ENCODE measurements at regions not wholly inside any gene's neighbourhood (a gene's known extent, or its start where the extent isn't known, plus 50 kb on each side); places are given as distances from the start of the nearest gene placed in this dataset.

DNA sequence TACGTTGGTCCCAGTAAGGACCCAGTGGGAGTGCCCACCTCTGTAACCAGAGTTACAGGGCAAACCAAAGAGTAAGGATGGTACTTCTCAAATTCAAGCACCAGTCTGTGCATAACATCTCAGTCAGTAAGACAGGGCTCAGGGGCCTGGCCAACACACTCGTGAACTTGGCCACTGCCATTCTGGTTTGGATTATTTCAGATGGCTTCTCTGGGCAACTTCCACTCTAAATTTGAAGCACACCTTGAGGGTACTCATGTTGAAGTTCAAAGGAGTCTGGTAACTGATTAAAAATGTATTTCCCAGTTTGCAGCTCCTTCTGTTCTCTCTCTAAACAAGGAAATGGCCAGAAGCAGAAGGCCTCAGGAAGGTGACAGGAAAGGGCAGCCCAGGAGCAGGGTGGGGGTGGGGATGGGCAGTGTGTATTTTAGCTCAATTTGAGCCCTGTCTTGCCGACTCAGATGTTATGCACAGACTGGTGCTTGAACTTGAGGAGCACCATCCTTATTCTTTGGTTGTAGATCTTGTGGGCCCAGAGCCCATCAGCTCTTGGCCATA, 107.3 kb upstream of the GLI3 start:
- Mint-ChIP-seq H3K4me3 (no peak overlapping the region), H3K9me3 (no peaks in the 10 kb centered on the region), H3K27ac (no peak overlapping the region), H3K27me3 (ENCODE audit: low read depth) (no peaks in the 10 kb centered on the region), H3K36me3 (ENCODE audit: insufficient read depth in 1 of 3, low read depth in 3 of 3) (no peaks in the 10 kb centered on the region), H3K4me1 (peaks cover 36 to 45% of the 10 kb centered on the region in 2 experiments)
- no CpG with 5 or more reads among the region's 3 CpGs for WGBS (ENCODE audit: extremely low coverage, insufficient read length, low lambda C conversion rate)
- Histone ChIP-seq H3K4me1 (ENCODE audit: insufficient read depth, low read length) (peaks cover 8% of the 10 kb centered on the region), H2AK5ac (ENCODE audit: insufficient read length, low read length) (no peak overlapping the region), H4K5ac (ENCODE audit: insufficient read length, low read depth, low read length) (no peak overlapping the region), H3K79me2 (ENCODE audit: insufficient read depth, low read length) (no peaks in the 10 kb centered on the region), H3K27ac (ENCODE audit: insufficient read length, low read depth, low read length) (no peak overlapping the region), H3K4me2 (ENCODE audit: insufficient read depth, insufficient read length, low read length) (no peak overlapping the region), H3K4ac (ENCODE audit: low read depth, low read length) (no peak overlapping the region), H3K27me3 (ENCODE audit: insufficient read depth, low read length) (no peaks in the 10 kb centered on the region), H2BK20ac (ENCODE audit: low read depth, low read length, poor library complexity, severe bottlenecking) (no peak overlapping the region), H4K20me1 (ENCODE audit: control insufficient read depth, insufficient read depth, insufficient read length) (no peaks in the 10 kb centered on the region), H2BK15ac (ENCODE audit: low read depth, low read length) (no peak overlapping the region), H4K91ac (ENCODE audit: insufficient read length, low read depth, low read length) (no peak overlapping the region), H3T11ph (ENCODE audit: low read length) (no peak overlapping the region), H2BK120ac (ENCODE audit: low read depth, low read length, poor library complexity, severe bottlenecking) (no peak overlapping the region), H3K14ac (ENCODE audit: insufficient read depth, low read length) (no peak overlapping the region; the same call in 1 of the 2 replicates), H2BK5ac (ENCODE audit: insufficient read length, low read length) (no peak overlapping the region), H2BK12ac (ENCODE audit: insufficient read length, low read depth, low read length) (no peak overlapping the region), H4K8ac (replicated peaks; ENCODE audit: insufficient read length, low read depth, low read length) (no peak overlapping the region), H3K9me3 (ENCODE audit: control insufficient read depth, low read depth, low read length) (no peaks in the 10 kb centered on the region), H3K9ac (ENCODE audit: extremely low read depth, insufficient read length, low read length) (no peak overlapping the region), H2AFZ (ENCODE audit: low read length) (no peak overlapping the region), H3K23ac (ENCODE audit: insufficient read length, low read depth, low read length) (no peak overlapping the region), H3K18ac (ENCODE audit: insufficient read length, low read depth, low read length) (no peak overlapping the region), H3K23me2 (ENCODE audit: insufficient read length, low read depth, low read length, poor library complexity, severe bottlenecking) (no peaks in the 10 kb centered on the region), H3K79me1 (ENCODE audit: insufficient read depth, low read depth, low read length, poor library complexity, severe bottlenecking) (no peaks in the 10 kb centered on the region), H3K56ac (ENCODE audit: insufficient read length, low read depth, low read length) (no peak overlapping the region)
- TF ChIP-seq, protein P1, sequence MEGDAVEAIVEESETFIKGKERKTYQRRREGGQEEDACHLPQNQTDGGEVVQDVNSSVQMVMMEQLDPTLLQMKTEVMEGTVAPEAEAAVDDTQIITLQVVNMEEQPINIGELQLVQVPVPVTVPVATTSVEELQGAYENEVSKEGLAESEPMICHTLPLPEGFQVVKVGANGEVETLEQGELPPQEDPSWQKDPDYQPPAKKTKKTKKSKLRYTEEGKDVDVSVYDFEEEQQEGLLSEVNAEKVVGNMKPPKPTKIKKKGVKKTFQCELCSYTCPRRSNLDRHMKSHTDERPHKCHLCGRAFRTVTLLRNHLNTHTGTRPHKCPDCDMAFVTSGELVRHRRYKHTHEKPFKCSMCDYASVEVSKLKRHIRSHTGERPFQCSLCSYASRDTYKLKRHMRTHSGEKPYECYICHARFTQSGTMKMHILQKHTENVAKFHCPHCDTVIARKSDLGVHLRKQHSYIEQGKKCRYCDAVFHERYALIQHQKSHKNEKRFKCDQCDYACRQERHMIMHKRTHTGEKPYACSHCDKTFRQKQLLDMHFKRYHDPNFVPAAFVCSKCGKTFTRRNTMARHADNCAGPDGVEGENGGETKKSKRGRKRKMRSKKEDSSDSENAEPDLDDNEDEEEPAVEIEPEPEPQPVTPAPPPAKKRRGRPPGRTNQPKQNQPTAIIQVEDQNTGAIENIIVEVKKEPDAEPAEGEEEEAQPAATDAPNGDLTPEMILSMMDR (conservative IDR thresholded peaks at IDR 0.05) = no peak
- no peak for DNase-seq
